ENCODE measurements at regions not wholly inside any gene's neighbourhood (a gene's known extent, or its start where the extent isn't known, plus 50 kb on each side); places are given as distances from the start of the nearest gene placed in this dataset.

- Histone ChIP-seq H3K79me1 (ENCODE audit: low read depth, low read length) (no peaks in the 10 kb centered on the region), H3K4me1 (ENCODE audit: control insufficient read depth in 2 of 2, insufficient read depth in 1 of 2, low read depth in 1 of 2, low read length in 2 of 2) (no peaks in the 10 kb centered on the region), H2AFZ (ENCODE audit: low read length) (no peak overlapping the region), H3K23ac (ENCODE audit: low read depth, low read length, poor library complexity) (no peak overlapping the region), H3K36me3 (replicated peaks in 1 of 2; ENCODE audit: control insufficient read depth in 2 of 2, insufficient read depth in 2 of 2, low read length in 2 of 2) (no peaks in the 10 kb centered on the region), H3K4me2 (ENCODE audit: insufficient read depth, low read length, poor library complexity, severe bottlenecking) (no peak overlapping the region), H3K4me3 (ENCODE audit: low read length in 2 of 2) (no peak overlapping the region), H2BK12ac (ENCODE audit: low read length) (no peak overlapping the region), H2BK120ac (ENCODE audit: low read depth, low read length) (no peak overlapping the region), H3K9ac (ENCODE audit: low read depth, low read length, poor library complexity) (no peak overlapping the region), H2BK5ac (ENCODE audit: low read length) (no peak overlapping the region), H2BK15ac (ENCODE audit: low read length) (no peak overlapping the region), H3K4ac (ENCODE audit: low read length) (no peak overlapping the region), H4K8ac (ENCODE audit: low read depth, low read length) (no peak overlapping the region), H4K91ac (ENCODE audit: low read depth, low read length, poor library complexity) (no peak overlapping the region), H2AK5ac (ENCODE audit: low read depth, low read length) (no peak overlapping the region), H3K27ac (replicated peaks; ENCODE audit: low read length) (no peak overlapping the region), H3K14ac (ENCODE audit: low read length) (no peak overlapping the region), H3K9me3 (replicated peaks in 1 of 2; ENCODE audit: control insufficient read depth in 2 of 2, insufficient read depth in 1 of 2, low read depth in 1 of 2, low read length in 2 of 2) (no peaks in the 10 kb centered on the region), H3K18ac (ENCODE audit: low read length) (no peak overlapping the region), H3K27me3 (ENCODE audit: control insufficient read depth in 3 of 3, insufficient read depth in 3 of 3, low read depth in 1 of 3, low read length in 3 of 3) (no peaks in the 10 kb centered on the region)
- no CpG with 5 or more reads among the region's 6 CpGs for WGBS, 2 donors (ENCODE audit: extremely low coverage in 2 of 2, insufficient read length in 2 of 2, insufficient replicate concordance in 1 of 2)
- no peak for DNase-seq (ENCODE audit: low spot score)
Observed at GRCh38 chr21:18917622-18918021, 514.0 kb upstream of the TMPRSS15 start.

- Histone ChIP-seq H3K4me2 (ENCODE audit: insufficient read depth, low read length, poor library complexity, severe bottlenecking) (no peak overlapping the region), H3K4ac (ENCODE audit: low read length) (no peak overlapping the region), H3K36me3 (replicated peaks in 1 of 2; ENCODE audit: control insufficient read depth in 2 of 2, insufficient read depth in 2 of 2, low read length in 2 of 2) (no peaks in the 10 kb centered on the region), H2BK5ac (ENCODE audit: low read length) (no peak overlapping the region), H2AK5ac (ENCODE audit: low read depth, low read length) (no peak overlapping the region), H3K4me3 (ENCODE audit: low read length in 2 of 2) (no peak overlapping the region), H3K18ac (ENCODE audit: low read length) (no peak overlapping the region), H2BK12ac (ENCODE audit: low read length) (no peak overlapping the region), H2BK120ac (ENCODE audit: low read depth, low read length) (no peak overlapping the region), H4K8ac (ENCODE audit: low read depth, low read length) (no peak overlapping the region), H3K23ac (ENCODE audit: low read depth, low read length, poor library complexity) (no peak overlapping the region), H3K27ac (replicated peaks; ENCODE audit: low read length) (no peak overlapping the region), H2BK15ac (ENCODE audit: low read length) (no peak overlapping the region), H2AFZ (ENCODE audit: low read length) (no peak overlapping the region), H3K14ac (ENCODE audit: low read length) (no peak overlapping the region), H3K4me1 (ENCODE audit: control insufficient read depth in 2 of 2, insufficient read depth in 1 of 2, low read depth in 1 of 2, low read length in 2 of 2) (no peaks in the 10 kb centered on the region), H4K91ac (ENCODE audit: low read depth, low read length, poor library complexity) (no peak overlapping the region), H3K9me3 (replicated peaks in 1 of 2; ENCODE audit: control insufficient read depth in 2 of 2, insufficient read depth in 1 of 2, low read depth in 1 of 2, low read length in 2 of 2) (no peaks in the 10 kb centered on the region), H3K9ac (ENCODE audit: low read depth, low read length, poor library complexity) (no peak overlapping the region), H3K79me1 (ENCODE audit: low read depth, low read length) (no peaks in the 10 kb centered on the region), H3K27me3 (ENCODE audit: control insufficient read depth in 3 of 3, insufficient read depth in 3 of 3, low read depth in 1 of 3, low read length in 3 of 3) (no peaks in the 10 kb centered on the region)
- no peak for DNase-seq (ENCODE audit: low spot score)
Observed at GRCh38 chr21:18931237-18931636, 527.7 kb upstream of the TMPRSS15 start.

- H2BK120ac ChIP-seq (ENCODE audit: low read depth, low read length) = no peak overlapping the region
- no peak for DNase-seq (ENCODE audit: low spot score)
- no peak overlapping the region for H3K4me2 ChIP-seq (ENCODE audit: insufficient read depth, low read length, poor library complexity, severe bottlenecking)
- no peaks in the 10 kb centered on the region for H3K79me1 ChIP-seq (ENCODE audit: low read depth, low read length)
- no peak overlapping the region for H3K23ac ChIP-seq (ENCODE audit: low read depth, low read length, poor library complexity)
- WGBS, 2 donors (ENCODE audit: extremely low coverage in 2 of 2, insufficient read length in 2 of 2, insufficient replicate concordance in 1 of 2) = no CpG with 5 or more reads among the region's 7 CpGs
- H2BK15ac ChIP-seq (ENCODE audit: low read length) = no peak overlapping the region
- no peak overlapping the region for H3K4me3 ChIP-seq (ENCODE audit: low read length in 2 of 2)
- no peak overlapping the region for H3K4ac ChIP-seq (ENCODE audit: low read length)
- H2BK5ac ChIP-seq (ENCODE audit: low read length) = no peak overlapping the region
- no peaks in the 10 kb centered on the region for H3K27me3 ChIP-seq (ENCODE audit: control insufficient read depth in 3 of 3, insufficient read depth in 3 of 3, low read depth in 1 of 3, low read length in 3 of 3)
- H3K36me3 ChIP-seq (replicated peaks in 1 of 2; ENCODE audit: control insufficient read depth in 2 of 2, insufficient read depth in 2 of 2, low read length in 2 of 2) = no peaks in the 10 kb centered on the region
- no peak overlapping the region for H2AK5ac ChIP-seq (ENCODE audit: low read depth, low read length)
- no peak overlapping the region for H4K8ac ChIP-seq (ENCODE audit: low read depth, low read length)
- H3K14ac ChIP-seq (ENCODE audit: low read length) = no peak overlapping the region
- H3K4me1 ChIP-seq (ENCODE audit: control insufficient read depth in 2 of 2, insufficient read depth in 1 of 2, low read depth in 1 of 2, low read length in 2 of 2) = no peaks in the 10 kb centered on the region
- no peak overlapping the region for H3K18ac ChIP-seq (ENCODE audit: low read length)
- H4K91ac ChIP-seq (ENCODE audit: low read depth, low read length, poor library complexity) = no peak overlapping the region
- no peak overlapping the region for H2BK12ac ChIP-seq (ENCODE audit: low read length)
- no peak overlapping the region for H3K9ac ChIP-seq (ENCODE audit: low read depth, low read length, poor library complexity)
- no peaks in the 10 kb centered on the region for H3K9me3 ChIP-seq (replicated peaks in 1 of 2; ENCODE audit: control insufficient read depth in 2 of 2, insufficient read depth in 1 of 2, low read depth in 1 of 2, low read length in 2 of 2)
- H2AFZ ChIP-seq (ENCODE audit: low read length) = no peak overlapping the region
- no peak overlapping the region for H3K27ac ChIP-seq (replicated peaks; ENCODE audit: low read length)
Observed at GRCh38 chr21:18937337-18937736, 533.8 kb upstream of the TMPRSS15 start.

GRCh38 chr21:18940791-18941190, 537.2 kb upstream of the TMPRSS15 start:
- no CpG with 5 or more reads among the region's 4 CpGs for WGBS, 2 donors (ENCODE audit: extremely low coverage in 2 of 2, insufficient read length in 2 of 2, insufficient replicate concordance in 1 of 2)
- Histone ChIP-seq H3K18ac (ENCODE audit: low read length) (no peak overlapping the region), H3K27ac (replicated peaks; ENCODE audit: low read length) (no peak overlapping the region), H3K4me2 (ENCODE audit: insufficient read depth, low read length, poor library complexity, severe bottlenecking) (no peak overlapping the region), H2BK120ac (ENCODE audit: low read depth, low read length) (no peak overlapping the region), H3K4me3 (ENCODE audit: low read length in 2 of 2) (no peak overlapping the region), H4K91ac (ENCODE audit: low read depth, low read length, poor library complexity) (no peak overlapping the region), H3K4me1 (ENCODE audit: control insufficient read depth in 2 of 2, insufficient read depth in 1 of 2, low read depth in 1 of 2, low read length in 2 of 2) (no peaks in the 10 kb centered on the region), H3K23ac (ENCODE audit: low read depth, low read length, poor library complexity) (no peak overlapping the region), H2AFZ (ENCODE audit: low read length) (no peak overlapping the region), H3K4ac (ENCODE audit: low read length) (no peak overlapping the region), H2AK5ac (ENCODE audit: low read depth, low read length) (no peak overlapping the region), H2BK12ac (ENCODE audit: low read length) (no peak overlapping the region), H4K8ac (ENCODE audit: low read depth, low read length) (no peak overlapping the region), H3K79me1 (ENCODE audit: low read depth, low read length) (no peaks in the 10 kb centered on the region), H3K14ac (ENCODE audit: low read length) (no peak overlapping the region), H3K9me3 (replicated peaks in 1 of 2; ENCODE audit: control insufficient read depth in 2 of 2, insufficient read depth in 1 of 2, low read depth in 1 of 2, low read length in 2 of 2) (no peaks in the 10 kb centered on the region), H3K27me3 (ENCODE audit: control insufficient read depth in 3 of 3, insufficient read depth in 3 of 3, low read depth in 1 of 3, low read length in 3 of 3) (no peaks in the 10 kb centered on the region), H3K36me3 (replicated peaks in 1 of 2; ENCODE audit: control insufficient read depth in 2 of 2, insufficient read depth in 2 of 2, low read length in 2 of 2) (no peaks in the 10 kb centered on the region), H3K9ac (ENCODE audit: low read depth, low read length, poor library complexity) (no peak overlapping the region), H2BK15ac (ENCODE audit: low read length) (no peak overlapping the region), H2BK5ac (ENCODE audit: low read length) (no peak overlapping the region)
- no peak for DNase-seq (ENCODE audit: low spot score)

All from neuronal stem cell (in vitro differentiated cells).